Psoas muscle (tissue), 7 donors: ENCODE measurements at regions not wholly inside any gene's neighbourhood (a gene's known extent, or its start where the extent isn't known, plus 50 kb on each side); places are given as distances from the start of the nearest gene placed in this dataset.

ENCODE experiments used
- ATAC-seq, 4 donors: fragments of 200-7000 bp; cut with Tn5 transposase; one replicate each; pipeline ENCODE4 v1.9.1; 2020; ENCODE audit warnings: moderate library complexity in 3 of 4, mild to moderate bottlenecking in 2 of 4
- DNase-seq, 2 donors: peaks; one replicate each; pipeline ENCODE4 v3.0.0-alpha.2; 2020
- H3K27ac ChIP-seq: fragments of 200-600 bp; one replicate; pipeline ENCODE4 v1.8.0; 2022
- H3K27me3 ChIP-seq, 3 donors: fragments of 200-600 bp in 1 of 3; one replicate each; pipeline versions ENCODE4 v1.6.1 to v1.8.0; 2013 to 2022; ENCODE audit warnings: low read length in 2 of 3, mild to moderate bottlenecking in 2 of 3, moderate library complexity in 1 of 3; ENCODE audit not compliant: insufficient read depth in 3 of 3
- H3K36me3 ChIP-seq, 2 donors: fragments of 200-600 bp in 1 of 2; one replicate each; pipeline versions ENCODE4 v1.6.1 to v1.8.0; 2013 to 2022; ENCODE audit warnings: low read depth in 1 of 2, mild to moderate bottlenecking in 1 of 2, moderate library complexity in 1 of 2; ENCODE audit not compliant: insufficient read depth in 1 of 2
- H3K4me1 ChIP-seq: fragments of 200-600 bp; one replicate; pipeline ENCODE4 v1.8.0; 2022
- H3K4me3 ChIP-seq: fragments of 200-600 bp; one replicate; pipeline ENCODE4 v1.8.0; 2022; ENCODE audit warnings: mild to moderate bottlenecking
- H3K9me3 ChIP-seq: fragments of 200-600 bp; one replicate; pipeline ENCODE4 v1.8.0; 2022
- WGBS, 3 donors: extraction: QIAGEN DNeasy Blood & Tissue Kit; methylation state at CpG; one replicate each; pipeline versions ENCODE4 v1.1.6 to v1.1.7; 2013; 5-methylcytosine and 5-hydroxymethylcytosine counted together
- intact Hi-C, 2 donors: fragments of 100-400 bp; cut with DNase I; formaldehyde crosslinking; loops; one replicate each; pipeline versions ENCODE4 v1.11.0 to v1.14.2; 2022
- TF ChIP-seq, protein P1 (sequence below): fragments of 200-600 bp; IDR thresholded peaks from one replicate; pipeline ENCODE4 v1.8.0; 2022; ENCODE audit warnings: antibody characterized with exemption
- donor health status: healthy with polysubstance abuse.
- donor health status: DM: no; HTN: no; CAD: no; lungs with moderate emphysema.
- donor health status: Bipolar disorder and iron deficiency.
- donor health status: healthy.
- donor health status: DM: yes; HTN: yes; CAD: no.
- donor health status: DM: no; HTN: no; CAD: no.
- donor health status: DM: yes; HTN: yes; CAD: no.

DNA sequence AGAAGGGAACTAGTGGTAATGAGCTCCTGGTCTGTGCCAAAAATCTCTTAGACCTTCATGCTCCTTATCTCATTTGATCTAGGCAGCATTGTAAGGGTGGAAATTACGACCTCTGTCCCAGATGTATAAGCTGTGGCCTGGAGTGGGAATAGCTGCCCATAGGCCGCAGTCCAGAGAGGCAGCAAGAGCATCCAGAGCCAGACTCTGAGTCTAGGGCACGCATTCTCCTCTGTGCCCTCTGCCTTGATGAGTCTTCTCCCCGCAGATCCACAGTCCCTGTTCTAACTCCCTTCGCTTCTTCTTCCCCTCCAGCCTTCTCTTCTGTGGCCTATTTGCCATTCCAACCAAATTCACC lies 304.6 kb downstream of the MYCN start:
- no peak for DNase-seq
- Histone ChIP-seq H3K4me3 (no peak overlapping the region), H3K27me3 (no peaks in the 10 kb centered on the region), H3K4me1 (no peaks in the 10 kb centered on the region), H3K27ac (no peak overlapping the region), H3K9me3 (no peaks in the 10 kb centered on the region), H3K36me3 (no peaks in the 10 kb centered on the region)
- TF ChIP-seq, protein P1, sequence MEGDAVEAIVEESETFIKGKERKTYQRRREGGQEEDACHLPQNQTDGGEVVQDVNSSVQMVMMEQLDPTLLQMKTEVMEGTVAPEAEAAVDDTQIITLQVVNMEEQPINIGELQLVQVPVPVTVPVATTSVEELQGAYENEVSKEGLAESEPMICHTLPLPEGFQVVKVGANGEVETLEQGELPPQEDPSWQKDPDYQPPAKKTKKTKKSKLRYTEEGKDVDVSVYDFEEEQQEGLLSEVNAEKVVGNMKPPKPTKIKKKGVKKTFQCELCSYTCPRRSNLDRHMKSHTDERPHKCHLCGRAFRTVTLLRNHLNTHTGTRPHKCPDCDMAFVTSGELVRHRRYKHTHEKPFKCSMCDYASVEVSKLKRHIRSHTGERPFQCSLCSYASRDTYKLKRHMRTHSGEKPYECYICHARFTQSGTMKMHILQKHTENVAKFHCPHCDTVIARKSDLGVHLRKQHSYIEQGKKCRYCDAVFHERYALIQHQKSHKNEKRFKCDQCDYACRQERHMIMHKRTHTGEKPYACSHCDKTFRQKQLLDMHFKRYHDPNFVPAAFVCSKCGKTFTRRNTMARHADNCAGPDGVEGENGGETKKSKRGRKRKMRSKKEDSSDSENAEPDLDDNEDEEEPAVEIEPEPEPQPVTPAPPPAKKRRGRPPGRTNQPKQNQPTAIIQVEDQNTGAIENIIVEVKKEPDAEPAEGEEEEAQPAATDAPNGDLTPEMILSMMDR: no peak
- intact Hi-C loops: no loop called here
- ATAC-seq: no peak
- 91 to 98% (median 95%) methylated on average over 5 of the region's 5 CpGs for WGBS, 3 donors

DNA sequence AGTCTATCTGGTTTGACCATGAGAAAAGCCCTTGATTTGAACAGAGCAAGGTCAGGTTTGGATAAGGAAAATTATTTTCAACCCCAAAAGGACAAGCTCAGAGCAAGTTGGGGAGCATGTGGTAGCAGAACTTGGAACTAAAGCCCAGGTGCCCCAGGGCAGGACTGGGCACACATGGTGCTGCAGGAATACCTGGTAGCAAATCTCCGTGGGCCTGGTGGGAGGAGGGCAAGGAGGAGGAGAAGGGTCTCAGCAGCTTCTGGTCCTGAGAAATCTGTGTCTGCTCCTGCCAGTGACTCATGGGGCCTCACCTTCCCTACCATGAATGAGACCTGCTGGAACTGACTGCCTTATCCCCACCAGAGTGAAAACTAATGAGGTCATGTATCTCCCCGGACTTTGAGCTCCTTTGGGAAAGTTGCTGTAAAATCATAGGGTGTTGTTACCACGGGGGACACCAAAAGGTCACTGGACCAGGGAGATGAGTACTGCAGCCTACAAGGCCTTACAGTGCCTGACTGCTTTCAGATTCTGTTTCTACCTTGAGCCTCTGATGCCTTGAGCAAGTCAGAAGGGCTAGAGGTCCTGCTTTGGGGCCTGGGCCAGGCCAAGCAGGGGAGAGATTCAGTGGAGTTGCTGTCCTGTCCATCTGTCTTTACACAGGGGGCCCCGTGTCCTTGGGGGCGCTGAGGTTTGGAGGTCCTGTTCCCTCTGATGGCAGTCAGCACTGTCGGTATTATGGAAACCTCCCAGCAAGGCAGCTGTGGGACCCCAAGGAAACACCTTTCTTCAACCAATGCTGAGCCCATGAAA lies 304.0 kb downstream of the MYCN start:
- Histone ChIP-seq H3K27ac (no peak overlapping the region), H3K4me1 (no peaks in the 10 kb centered on the region), H3K9me3 (no peaks in the 10 kb centered on the region), H3K27me3 (no peaks in the 10 kb centered on the region), H3K4me3 (no peak overlapping the region), H3K36me3 (no peaks in the 10 kb centered on the region)
- intact Hi-C loops: no loop called here
- no peak for DNase-seq
- TF ChIP-seq, protein P1: no peak
- no peak for ATAC-seq
- WGBS, 3 donors: 86 to 88% (median 88%) methylated on average over 6 of the region's 6 CpGs

DNA sequence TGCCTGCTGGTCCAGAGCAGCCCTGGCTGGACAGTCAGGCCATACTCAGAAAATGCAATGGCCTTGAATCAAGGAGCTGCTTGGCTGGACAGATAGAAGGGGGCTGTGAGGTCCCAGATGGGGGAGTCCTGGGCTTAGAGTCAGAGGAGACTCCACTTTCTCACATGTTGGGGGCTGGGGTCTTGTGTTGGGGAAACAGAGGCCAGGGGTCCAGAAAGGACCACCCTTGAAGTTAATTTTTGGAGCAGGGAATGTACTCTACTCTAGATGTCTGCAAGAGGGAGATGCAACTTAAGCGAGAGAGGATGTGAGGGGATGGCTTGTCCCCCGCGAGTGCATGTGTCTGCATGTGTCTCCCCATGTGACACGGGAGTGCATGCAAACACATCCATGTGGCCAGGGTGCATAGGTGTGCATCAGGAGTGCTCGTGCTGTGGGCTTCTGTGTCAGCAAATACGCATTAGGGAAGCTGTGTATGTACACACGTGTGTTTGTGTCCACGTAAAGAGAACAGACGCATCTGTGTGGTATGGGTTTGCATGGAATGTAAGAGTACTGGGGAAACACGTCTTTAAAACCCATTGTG lies 303.2 kb downstream of the MYCN start:
- Histone ChIP-seq H3K36me3 (no peaks in the 10 kb centered on the region), H3K27ac (no peak overlapping the region), H3K9me3 (no peaks in the 10 kb centered on the region), H3K27me3 (no peaks in the 10 kb centered on the region), H3K4me1 (no peaks in the 10 kb centered on the region), H3K4me3 (no peak overlapping the region)
- DNase-seq (no peak), ATAC-seq (no peak)
- TF ChIP-seq, protein P1: no peak
- WGBS, 3 donors: 82 to 96% (median 95%) methylated on average over 10 of the region's 10 CpGs
- intact Hi-C loops: no loop called here

DNA sequence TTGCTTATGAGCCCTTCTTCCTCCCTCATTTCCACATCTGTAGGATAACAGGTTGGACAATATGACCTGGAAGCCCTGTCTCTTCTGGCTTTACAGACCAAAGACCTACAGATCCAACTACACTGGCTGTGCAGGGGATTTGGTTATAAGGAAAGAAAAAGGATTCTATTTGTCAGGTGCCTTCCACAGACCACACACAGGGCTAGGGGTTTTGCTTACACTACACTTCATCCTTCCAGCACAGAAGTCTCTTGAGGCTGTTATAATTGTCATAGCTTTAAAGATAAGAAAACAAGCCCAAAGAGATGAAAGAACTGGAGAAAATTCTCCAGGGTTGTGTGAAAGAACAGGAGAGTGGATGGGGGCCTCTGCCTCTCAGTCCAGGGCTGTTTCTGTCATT lies 302.6 kb downstream of the MYCN start:
- H3K27ac ChIP-seq: no peak overlapping the region
- ATAC-seq (no peak), DNase-seq (no peak)
- no peaks in the 10 kb centered on the region for H3K36me3 ChIP-seq
- H3K27me3 ChIP-seq: no peaks in the 10 kb centered on the region
- intact Hi-C loops: no loop called here
- TF ChIP-seq, protein P1: no peak
- H3K9me3 ChIP-seq: no peaks in the 10 kb centered on the region
- no peaks in the 10 kb centered on the region for H3K4me1 ChIP-seq
- no peak overlapping the region for H3K4me3 ChIP-seq
